NCI-H345 treated with DMSO at 0.1 percent for 48 hours (cell line): ENCODE measurements at regions not wholly inside any gene's neighbourhood (a gene's known extent, or its start where the extent isn't known, plus 50 kb on each side); places are given as distances from the start of the nearest gene placed in this dataset.

ENCODE experiments used
- DNase-seq: peaks from one replicate; lab custom pipeline; 2025; ENCODE audit not compliant: unreplicated experiment; lab: John Stamatoyannopoulos, UW

DNA sequence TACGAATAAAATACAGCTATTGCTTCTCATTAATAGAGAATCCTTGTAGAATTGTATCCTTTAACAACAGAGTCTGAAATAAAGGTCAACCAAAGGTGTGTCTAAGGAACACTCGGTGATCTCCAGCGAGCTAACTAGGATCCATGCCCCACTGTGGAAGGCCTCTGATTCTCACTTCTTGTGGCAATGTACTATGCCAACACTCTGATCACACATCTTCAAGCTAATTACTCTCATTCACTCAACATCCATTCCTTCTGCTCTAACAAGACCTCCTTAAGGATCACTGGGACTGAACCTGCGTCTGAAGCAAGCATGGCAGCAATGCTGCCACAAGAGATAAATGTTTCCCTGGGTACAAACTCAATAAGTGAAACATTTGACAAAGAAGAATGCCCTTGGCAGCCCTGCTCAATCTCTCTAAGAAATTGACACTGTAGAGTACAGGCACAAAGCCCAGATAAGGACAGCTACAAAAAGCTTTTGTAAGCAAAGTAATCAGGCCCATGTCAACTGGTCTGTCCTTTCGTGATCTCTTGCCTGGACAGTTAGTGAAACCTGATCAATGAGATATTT, 74.6 kb upstream of the PARD3B start:
- no peak for DNase-seq

DNA sequence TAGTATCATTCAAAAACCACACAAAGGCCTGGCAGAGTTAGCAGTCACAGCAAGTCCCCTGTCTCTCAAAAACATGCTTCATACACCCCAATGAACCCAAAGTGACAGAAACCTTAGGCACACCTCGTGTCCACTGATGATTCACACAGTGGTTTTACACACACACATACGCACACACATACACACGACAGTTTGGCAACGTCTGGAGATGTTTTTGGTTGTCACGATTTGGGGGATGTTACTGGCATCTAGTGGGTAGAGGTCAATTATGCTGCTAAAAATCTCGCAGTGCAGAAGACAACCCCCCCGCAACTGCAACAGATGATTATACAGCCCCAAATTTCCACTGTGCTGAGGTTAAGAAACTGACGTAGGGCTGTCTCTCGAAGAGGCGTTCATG, 72.9 kb upstream of the PARD3B start:
- no peak for DNase-seq

DNA sequence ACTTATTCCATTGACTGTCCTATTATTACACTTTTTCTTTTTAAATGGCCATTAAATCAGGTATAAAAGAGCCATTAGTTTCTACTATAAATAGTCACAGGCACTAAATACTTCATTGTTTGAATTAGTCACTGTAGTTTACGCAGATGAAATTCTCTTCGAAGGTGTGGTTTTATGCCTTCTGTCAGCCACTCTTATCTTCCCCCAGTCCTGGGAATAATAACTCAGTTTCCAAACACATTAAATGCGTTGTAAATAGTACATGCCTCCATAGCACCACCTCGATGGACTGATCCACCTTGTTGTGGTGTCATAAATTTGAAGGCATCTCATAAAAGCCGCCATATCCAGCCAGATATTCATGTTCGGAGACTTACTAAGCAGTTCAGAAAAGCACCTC, 72.1 kb upstream of the PARD3B start:
- DNase-seq = no peak

DNA sequence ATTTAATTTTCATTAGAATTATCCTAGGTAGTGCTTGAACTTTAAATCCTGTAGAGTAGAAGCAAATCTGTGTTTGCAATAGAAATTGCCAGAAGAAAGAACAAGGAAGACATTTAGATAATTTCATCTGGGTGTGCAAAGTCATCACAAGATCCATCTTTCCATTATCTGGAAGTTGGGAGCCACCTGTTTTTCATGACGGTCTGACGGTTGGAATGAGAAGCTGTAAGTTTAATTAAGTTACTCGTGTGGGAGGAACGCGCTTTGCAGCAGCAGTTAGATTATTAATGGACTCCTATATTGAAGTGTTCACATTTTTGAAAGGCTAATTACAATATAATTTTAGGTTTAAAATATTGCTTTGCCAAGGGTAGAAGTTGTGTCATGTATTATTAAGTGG, 69.9 kb upstream of the PARD3B start:
- no peak for DNase-seq

DNA sequence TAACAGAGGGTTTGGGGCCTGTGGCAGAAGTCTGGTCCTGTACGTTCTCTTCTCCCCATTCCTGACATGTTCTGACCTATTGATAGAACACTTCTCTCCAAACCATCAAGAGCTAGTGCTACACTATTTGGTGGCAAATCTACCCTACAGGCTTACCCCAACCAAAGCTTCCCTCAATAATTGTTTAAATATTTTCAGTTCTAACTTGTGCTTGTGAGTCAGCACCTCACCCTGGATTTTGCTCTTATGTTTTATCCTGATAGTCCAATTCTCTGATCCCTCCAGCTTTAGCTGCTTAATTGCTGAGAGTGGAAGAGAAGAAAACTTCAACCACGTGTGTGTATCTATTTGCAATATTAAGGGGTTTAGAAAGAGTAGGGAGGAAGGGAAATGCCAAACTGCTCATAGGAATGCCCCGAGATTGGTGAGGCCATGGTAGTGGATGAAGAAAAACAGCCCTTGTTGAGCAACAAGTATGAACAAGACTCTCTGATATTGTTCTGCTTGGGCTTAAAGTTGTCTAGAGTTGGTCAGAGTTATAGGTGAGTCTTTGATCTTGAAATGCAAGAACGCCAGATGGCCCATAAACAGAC, 67.8 kb upstream of the PARD3B start:
- no peak for DNase-seq

DNA sequence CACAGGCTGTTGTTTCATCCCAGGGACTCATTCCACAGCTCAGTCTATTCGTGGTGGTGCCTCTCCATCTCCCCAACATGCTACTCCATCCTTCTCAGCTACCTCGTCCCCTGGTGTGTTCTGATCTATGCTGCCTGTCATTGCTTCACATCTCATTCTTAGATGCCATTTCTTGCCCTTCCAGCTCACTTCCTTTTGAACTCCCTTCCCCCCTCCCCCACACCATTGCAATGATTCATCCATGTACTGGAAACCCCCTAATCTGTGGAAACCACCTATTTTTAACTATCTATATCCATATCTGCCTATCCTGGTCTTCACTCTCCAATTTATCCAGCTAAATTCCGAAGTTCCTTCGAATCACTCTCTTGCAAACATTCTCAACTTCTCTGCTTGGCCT, 65.7 kb upstream of the PARD3B start:
- DNase-seq = no peak

DNA sequence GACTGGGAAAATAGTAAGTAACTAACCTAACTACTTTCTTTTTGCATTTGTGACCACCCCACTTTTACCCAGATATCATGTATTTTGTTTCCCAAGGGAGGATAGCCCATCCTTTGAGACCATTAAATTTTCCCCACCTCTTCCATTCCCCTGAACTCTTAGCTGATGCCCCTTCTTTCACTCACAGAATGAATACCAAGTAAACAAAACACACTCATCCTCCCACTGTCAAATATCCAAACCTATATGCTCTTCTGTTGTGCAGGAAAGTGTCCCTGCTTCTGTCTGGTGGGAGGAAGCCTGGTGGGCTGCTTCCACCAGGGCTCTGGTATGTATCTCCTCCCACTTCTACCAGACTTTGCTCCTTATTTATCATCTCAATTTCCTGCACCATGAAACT, 64.6 kb upstream of the PARD3B start:
- DNase-seq = no peak

DNA sequence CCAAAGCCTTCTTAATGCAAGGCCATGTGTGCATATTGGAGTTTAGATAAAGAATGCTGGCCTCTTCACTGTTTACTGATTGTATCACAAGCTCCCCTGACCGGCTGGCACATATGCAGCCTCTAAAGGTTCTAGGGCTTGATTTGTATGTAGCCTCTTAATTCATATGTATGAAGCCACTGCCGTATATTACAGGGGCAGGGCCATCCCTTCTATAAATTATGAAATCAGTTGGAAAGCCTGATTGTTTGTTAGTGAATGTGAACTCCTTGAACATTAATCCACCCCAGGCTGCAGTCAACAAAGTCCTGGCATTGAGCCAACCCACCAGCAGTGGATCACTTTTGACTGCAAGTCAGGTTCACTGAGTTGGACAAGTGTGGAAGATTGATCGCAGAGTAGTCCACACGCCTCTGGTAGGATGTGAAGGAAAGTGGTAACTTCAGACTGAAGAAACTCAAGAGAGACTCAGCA, 61.6 kb upstream of the PARD3B start:
- peak; percentile 64 for DNase-seq

DNA sequence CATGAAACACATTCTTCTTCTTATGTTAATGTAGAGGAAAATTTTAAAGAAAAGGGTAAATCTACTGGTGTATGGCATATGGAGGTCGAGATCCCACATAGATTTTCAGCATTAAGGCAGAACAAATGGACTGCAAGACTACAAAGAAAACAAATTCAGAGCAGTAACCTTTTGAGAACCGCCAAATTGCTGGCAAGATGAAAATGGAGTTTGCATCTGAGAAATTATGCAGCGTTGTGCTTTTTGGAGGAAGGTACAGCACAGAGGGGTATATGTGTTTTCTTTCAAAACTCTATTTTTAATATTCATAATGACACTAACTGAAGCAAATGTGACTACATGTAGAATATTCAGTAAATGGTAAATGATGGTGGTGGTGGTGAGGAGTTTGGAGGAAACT, 59.0 kb upstream of the PARD3B start:
- no peak for DNase-seq

DNA sequence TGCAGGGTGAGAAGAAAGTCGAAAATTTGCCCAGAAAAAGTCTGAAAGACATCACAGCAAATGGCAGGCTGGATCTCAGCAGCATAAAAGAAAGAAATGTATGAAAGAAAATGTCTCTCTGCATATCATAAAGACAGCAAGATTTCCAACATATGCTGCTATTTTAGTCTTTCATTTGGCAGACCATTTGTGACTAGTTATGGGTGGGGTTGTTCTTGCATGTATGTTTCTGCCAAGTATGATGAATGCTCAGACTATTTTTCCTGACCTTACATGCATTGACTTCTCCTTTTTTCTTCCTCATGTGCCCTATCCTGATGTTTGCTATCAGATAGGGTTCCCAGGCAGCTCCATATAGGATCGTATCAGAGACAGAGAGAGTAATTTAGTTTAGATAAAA, 58.5 kb upstream of the PARD3B start:
- DNase-seq = no peak

DNA sequence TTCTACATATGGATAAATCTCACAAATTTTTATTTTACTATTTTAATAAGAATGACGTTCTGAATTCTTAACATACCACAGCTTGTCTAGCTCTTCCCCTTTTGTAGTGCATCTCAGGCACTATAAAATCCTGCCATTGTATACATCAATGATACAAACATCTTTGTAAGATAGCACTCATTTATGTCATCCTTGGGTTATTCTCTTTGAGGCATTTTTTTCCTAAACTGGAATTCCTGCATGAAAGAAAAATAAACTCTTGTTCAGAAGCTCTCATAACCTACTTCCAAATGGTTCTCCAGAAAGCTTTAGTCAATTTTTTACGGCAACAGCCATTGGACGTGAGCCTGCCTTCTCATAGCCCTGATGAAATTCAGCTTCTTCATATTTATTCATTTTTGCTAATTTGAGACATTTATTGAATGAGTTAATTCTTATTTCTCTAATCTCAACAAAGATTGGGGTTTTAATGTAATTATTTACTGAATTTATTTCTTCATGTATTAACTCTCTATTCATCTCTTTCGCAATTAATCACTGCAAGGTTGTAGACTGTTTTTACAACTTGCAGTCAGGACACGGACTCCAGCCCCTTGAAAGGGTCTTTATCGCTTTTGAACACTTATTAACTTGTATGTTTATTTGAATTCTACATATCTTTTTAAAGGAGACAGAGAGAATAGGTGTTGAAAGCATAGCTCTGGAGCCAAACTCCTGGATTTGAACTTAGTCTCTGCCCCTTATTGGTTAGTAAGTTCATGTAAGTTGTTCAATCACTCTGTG, 57.6 kb upstream of the PARD3B start:
- no peak for DNase-seq

DNA sequence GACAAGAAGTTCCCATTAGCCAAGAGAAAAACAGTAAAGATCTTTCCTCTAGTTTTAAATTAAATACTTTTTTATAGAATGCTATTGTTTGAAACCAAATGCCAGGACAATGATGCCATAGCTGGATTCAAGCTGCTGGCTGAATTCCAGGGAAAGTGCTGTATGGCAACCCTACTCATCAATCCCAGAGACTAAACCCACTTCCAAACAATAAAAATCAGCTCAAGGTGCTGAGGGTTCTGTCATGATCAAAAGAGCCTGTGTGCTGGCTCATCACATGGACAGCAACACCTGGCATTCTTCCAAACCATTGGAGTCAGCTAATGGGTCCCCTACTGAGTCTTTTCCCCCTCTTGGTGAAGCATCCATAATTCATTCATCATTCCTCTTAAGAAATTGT, 53.7 kb upstream of the PARD3B start:
- peak; percentile 92 for DNase-seq

DNA sequence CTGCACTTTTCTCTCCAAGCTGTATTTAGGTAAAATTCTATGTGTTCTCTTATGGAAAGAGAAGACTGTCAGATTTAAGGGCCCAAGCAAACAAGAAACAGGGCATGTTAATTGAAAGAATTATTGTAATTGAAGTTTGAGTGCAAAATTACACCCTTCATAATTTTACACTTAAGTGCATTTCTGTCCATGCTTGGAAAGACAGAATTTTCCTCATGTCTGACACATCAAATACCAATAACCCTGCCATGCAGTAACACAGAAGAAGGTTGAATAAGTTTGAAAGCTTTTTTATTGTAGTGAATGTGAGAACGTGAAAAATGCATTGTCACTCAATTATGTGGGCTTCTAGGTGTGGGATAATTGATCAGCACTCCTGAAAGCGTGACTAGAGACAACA, 52.9 kb upstream of the PARD3B start:
- no peak for DNase-seq

DNA sequence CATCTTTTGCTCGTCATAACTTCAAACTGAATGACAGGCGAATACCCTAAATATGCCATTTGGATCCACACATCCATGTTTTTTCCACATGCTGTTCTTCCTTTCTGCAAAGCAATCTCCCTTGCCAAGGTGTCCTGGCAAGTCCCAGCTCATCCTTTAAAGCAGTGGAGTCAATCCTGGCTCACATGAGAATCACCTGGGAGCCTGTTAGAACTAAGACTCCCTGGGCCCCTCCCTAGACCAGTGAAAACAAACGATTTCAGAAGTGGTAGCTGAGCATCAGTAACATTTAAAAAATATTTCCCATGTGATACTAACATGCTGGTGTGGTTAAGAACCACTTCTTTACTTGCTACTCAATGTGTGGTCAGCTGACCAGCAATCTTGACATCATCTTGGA, 50.6 kb upstream of the PARD3B start:
- DNase-seq = no peak

DNA sequence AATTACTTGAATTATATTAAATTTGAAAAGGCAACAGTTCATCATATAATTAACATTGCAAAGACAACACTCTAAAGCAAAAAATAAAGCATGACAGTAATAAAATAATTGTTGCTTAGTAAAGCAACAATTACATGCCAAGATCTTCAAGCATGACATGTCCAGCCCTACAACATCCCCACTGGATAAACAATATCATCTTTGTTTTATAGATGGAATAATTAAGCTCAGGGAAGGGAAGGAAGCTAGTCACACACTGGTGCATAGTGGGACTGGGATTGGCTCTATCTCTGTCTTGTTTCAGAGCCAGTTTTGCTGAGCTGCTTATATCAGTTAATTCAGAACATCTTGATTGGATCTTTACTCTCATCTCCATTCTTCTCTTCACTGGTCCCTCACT, 49.9 kb upstream of the PARD3B start:
- no peak for DNase-seq
